Liver (tissue), 8 donors: ENCODE measurements at regions not wholly inside any gene's neighbourhood (a gene's known extent, or its start where the extent isn't known, plus 50 kb on each side); places are given as distances from the start of the nearest gene placed in this dataset.

Experiments used
- DNase-seq: peaks from one replicate; pipeline ENCODE4 v3.0.0-alpha.2; 2017; ENCODE audit warnings: low spot score
- H3K27ac ChIP-seq, 2 donors: one replicate each; pipeline ENCODE4 v1.7.0; 2013; ENCODE audit warnings: inconsistent platforms in 2 of 2, low read length in 2 of 2, control low read depth in 1 of 2, low read depth in 1 of 2, mild to moderate bottlenecking in 1 of 2
- H3K27me3 ChIP-seq, 4 donors: one replicate each; pipeline versions ENCODE4 v1.6.1 to v1.7.0; 2013; ENCODE audit warnings: low read length in 3 of 4, inconsistent platforms in 1 of 4, mild to moderate bottlenecking in 1 of 4, moderate library complexity in 1 of 4; ENCODE audit not compliant: control insufficient read depth in 4 of 4, insufficient read depth in 4 of 4
- H3K36me3 ChIP-seq, 4 donors: one replicate each; pipeline versions ENCODE4 v1.6.1 to v1.7.0; 2013; ENCODE audit warnings: low read length in 3 of 4, mild to moderate bottlenecking in 3 of 4, low read depth in 1 of 4, moderate library complexity in 1 of 4; ENCODE audit not compliant: control insufficient read depth in 4 of 4, insufficient read depth in 3 of 4
- H3K4me1 ChIP-seq, 4 donors: one replicate each; pipeline versions ENCODE4 v1.6.1 to v1.7.0; 2013; ENCODE audit warnings: low read length in 3 of 4, mild to moderate bottlenecking in 3 of 4, moderate library complexity in 1 of 4; ENCODE audit not compliant: control insufficient read depth in 4 of 4, insufficient read depth in 4 of 4
- H3K4me3 ChIP-seq, 3 donors: one replicate each; pipeline versions ENCODE4 v1.6.1 to v1.7.0; 2013; ENCODE audit warnings: low read length in 3 of 3, control low read depth in 1 of 3, low read depth in 1 of 3, mild to moderate bottlenecking in 1 of 3
- H3K9ac ChIP-seq, 2 donors: one replicate each; pipeline ENCODE4 v1.7.0; 2013; ENCODE audit warnings: low read length in 2 of 2, mild to moderate bottlenecking in 2 of 2, moderate library complexity in 2 of 2, control low read depth in 1 of 2, low read depth in 1 of 2
- H3K9me3 ChIP-seq, 4 donors: one replicate each; pipeline versions ENCODE4 v1.6.1 to v1.7.0; 2013; ENCODE audit warnings: low read length in 3 of 4; ENCODE audit not compliant: control insufficient read depth in 4 of 4
- EGR1 ChIP-seq, 2 donors: IDR thresholded peaks; 2 replicates each; pipeline ENCODE4 v1.6.1; 2016 to 2018; ENCODE audit warnings: antibody characterized with exemption in 2 of 2, low read depth in 2 of 2
- FOXA1 ChIP-seq: IDR thresholded peaks from 2 replicates; pipeline ENCODE4 v1.6.1; 2016; ENCODE audit warnings: antibody characterized with exemption
- FOXA2 ChIP-seq: IDR thresholded peaks from 2 replicates; pipeline ENCODE4 v1.6.1; 2016; ENCODE audit warnings: antibody characterized with exemption
- GABPA ChIP-seq, 2 donors: IDR thresholded peaks in 1 of 2; conservative IDR thresholded peaks in 1 of 2; 2 replicates each; pipeline ENCODE4 v1.6.1; 2016; ENCODE audit warnings: antibody characterized with exemption in 2 of 2, mild to moderate bottlenecking in 1 of 2, moderate library complexity in 1 of 2
- HNF4G ChIP-seq: IDR thresholded peaks from 2 replicates; pipeline ENCODE4 v1.6.1; 2016; ENCODE audit warnings: antibody characterized with exemption
- JUND ChIP-seq, 2 donors: IDR thresholded peaks; 2 replicates each; pipeline ENCODE4 v1.6.1; 2016; ENCODE audit warnings: antibody characterized with exemption in 2 of 2
- NR2F2 ChIP-seq: IDR thresholded peaks from 2 replicates; pipeline ENCODE4 v1.6.1; 2016; ENCODE audit warnings: antibody characterized with exemption
- RAD21 ChIP-seq, 2 donors: IDR thresholded peaks; 2 replicates each; pipeline ENCODE4 v1.6.1; 2016; ENCODE audit warnings: antibody characterized with exemption in 2 of 2, mild to moderate bottlenecking in 2 of 2
- RXRA ChIP-seq, 2 donors: IDR thresholded peaks; 2 replicates each; pipeline ENCODE4 v1.6.1; 2017 to 2018; ENCODE audit warnings: antibody characterized with exemption in 2 of 2, mild to moderate bottlenecking in 1 of 2
- SP1 ChIP-seq: IDR thresholded peaks from 2 replicates; pipeline ENCODE4 v1.6.1; 2018; ENCODE audit warnings: antibody characterized with exemption, mild to moderate bottlenecking
- TAF1 ChIP-seq: conservative IDR thresholded peaks from 2 replicates; pipeline ENCODE4 v1.6.1; 2016; ENCODE audit warnings: antibody characterized with exemption, mild to moderate bottlenecking
- YY1 ChIP-seq: IDR thresholded peaks from 2 replicates; pipeline ENCODE4 v1.6.1; 2016; ENCODE audit warnings: antibody characterized with exemption, mild to moderate bottlenecking
- WGBS: extraction: QIAGEN DNeasy Blood & Tissue Kit; methylation state at CpG from one replicate; pipeline ENCODE4 v1.1.7; 2013; 5-methylcytosine and 5-hydroxymethylcytosine counted together
- TF ChIP-seq, protein P1 (sequence below): IDR thresholded peaks from 2 replicates; pipeline ENCODE4 v1.6.1; 2016; ENCODE audit warnings: antibody characterized with exemption
- TF ChIP-seq, protein P2 (sequence below): IDR thresholded peaks from 2 replicates; pipeline ENCODE4 v1.6.1; 2016; ENCODE audit warnings: antibody characterized with exemption
- TF ChIP-seq, protein P3 (sequence below): IDR thresholded peaks from 2 replicates; pipeline ENCODE4 v1.6.1; 2016; ENCODE audit warnings: antibody characterized with exemption, mild to moderate bottlenecking
- TF ChIP-seq, protein P4 (sequence below): fragments of 150-350 bp; IDR thresholded peaks from 2 replicates; pipeline ENCODE4 v1.5.1; 2017; ENCODE audit warnings: improper control_type of control experiment, low read depth, low read length; ENCODE audit not compliant: missing input control
- donor health status: healthy.
- donor health status: healthy.
- donor health status: healthy.
- donor health status: healthy.
- donor health status: healthy.

DNA sequence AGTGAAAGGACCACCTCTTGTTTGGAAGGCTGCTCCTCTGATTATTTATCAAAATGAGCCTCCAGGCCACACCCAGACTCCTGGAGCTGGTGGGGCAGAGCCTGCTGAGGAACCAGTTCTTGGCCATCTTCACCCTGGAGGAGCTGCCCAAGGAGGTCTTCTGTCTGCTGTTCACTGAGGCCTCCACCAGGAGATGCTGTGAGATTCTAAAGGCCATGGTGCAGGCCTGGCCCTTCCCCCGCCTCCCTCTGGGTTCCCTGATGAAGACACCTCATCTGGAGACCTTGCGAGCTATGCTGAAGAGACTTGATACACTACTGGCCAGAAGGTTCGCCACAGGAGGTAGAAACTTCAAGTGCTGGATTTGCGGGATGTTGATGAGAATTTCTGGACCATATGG lies 61.7 kb upstream of the GJA8 start:
- Histone ChIP-seq H3K9ac (no peak overlapping the region), H3K36me3 (no peaks in the 10 kb centered on the region), H3K4me1 (no peaks in the 10 kb centered on the region), H3K27me3 (no peaks in the 10 kb centered on the region), H3K9me3 (no peaks in the 10 kb centered on the region), H3K4me3 (no peak overlapping the region), H3K27ac (no peak overlapping the region)
- TF ChIP-seq, protein P1, sequence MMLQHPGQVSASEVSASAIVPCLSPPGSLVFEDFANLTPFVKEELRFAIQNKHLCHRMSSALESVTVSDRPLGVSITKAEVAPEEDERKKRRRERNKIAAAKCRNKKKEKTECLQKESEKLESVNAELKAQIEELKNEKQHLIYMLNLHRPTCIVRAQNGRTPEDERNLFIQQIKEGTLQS = no peak
- no peak for TF ChIP-seq NR2F2
- TF ChIP-seq RAD21 (IDR thresholded peaks at IDR 0.05) = no peak
- TF ChIP-seq TAF1 = no peak
- WGBS = 97% methylated on average over 4 of the region's 4 CpGs
- DNase-seq = no peak

DNA sequence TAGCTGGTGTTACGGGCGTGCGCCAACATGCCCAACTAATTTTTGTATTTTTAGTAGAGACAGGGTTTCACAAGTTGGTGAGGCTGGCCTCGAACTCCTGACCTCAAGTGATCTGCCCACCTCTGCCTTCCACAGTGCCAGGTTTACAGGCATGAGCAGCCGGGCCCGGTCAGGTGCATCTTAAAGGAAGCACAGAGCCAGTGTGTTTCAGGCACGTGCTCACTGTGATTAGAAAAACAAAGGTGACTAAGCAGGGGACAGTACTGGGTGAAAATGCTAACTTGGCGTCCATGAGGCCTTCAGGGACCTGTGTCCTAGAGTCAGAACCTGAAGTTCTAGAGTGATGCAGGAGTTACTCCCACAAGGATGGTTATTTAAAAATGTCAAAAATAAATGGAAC lies 60.0 kb upstream of the GJA8 start:
- no peak for TF ChIP-seq TAF1
- no peak for TF ChIP-seq RAD21 (IDR thresholded peaks at IDR 0.05)
- no peak for TF ChIP-seq SP1
- H3K9ac ChIP-seq = no peak overlapping the region
- no peaks in the 10 kb centered on the region for H3K36me3 ChIP-seq
- H3K4me1 ChIP-seq = no peaks in the 10 kb centered on the region
- H3K9me3 ChIP-seq = no peaks in the 10 kb centered on the region
- H3K27ac ChIP-seq = no peak overlapping the region
- no peak overlapping the region for H3K4me3 ChIP-seq
- DNase-seq = no peak
- 88% methylated on average over 8 of the region's 8 CpGs for WGBS
- no peaks in the 10 kb centered on the region for H3K27me3 ChIP-seq

DNA sequence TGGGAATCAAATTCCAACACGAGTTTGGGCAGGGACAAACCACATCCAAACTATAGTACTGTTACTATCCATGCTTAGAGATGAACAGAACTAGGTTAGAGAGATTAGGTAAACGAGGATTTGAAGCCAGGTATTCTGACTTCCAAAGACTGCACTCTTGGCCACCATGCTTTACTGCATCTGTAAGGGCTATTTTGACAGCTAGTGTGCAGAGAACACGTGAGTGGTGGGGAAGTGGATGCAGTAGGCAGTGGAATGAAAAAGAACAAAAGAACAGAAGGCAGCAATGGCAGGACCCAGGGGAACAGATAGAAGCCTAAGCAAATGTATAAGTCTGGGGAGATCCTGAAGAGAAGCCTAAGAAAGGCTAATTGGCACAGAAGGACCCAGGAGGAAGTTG lies 59.1 kb upstream of the GJA8 start:
- no peaks in the 10 kb centered on the region for H3K36me3 ChIP-seq

More for the DNA sequence above, 59.1 kb upstream of the GJA8 start:
- Histone ChIP-seq H3K4me3 (no peak overlapping the region), H3K9ac (no peak overlapping the region), H3K27ac (no peak overlapping the region), H3K27me3 (no peaks in the 10 kb centered on the region), H3K9me3 (no peaks in the 10 kb centered on the region), H3K4me1 (no peaks in the 10 kb centered on the region)
- TF ChIP-seq, protein P2, sequence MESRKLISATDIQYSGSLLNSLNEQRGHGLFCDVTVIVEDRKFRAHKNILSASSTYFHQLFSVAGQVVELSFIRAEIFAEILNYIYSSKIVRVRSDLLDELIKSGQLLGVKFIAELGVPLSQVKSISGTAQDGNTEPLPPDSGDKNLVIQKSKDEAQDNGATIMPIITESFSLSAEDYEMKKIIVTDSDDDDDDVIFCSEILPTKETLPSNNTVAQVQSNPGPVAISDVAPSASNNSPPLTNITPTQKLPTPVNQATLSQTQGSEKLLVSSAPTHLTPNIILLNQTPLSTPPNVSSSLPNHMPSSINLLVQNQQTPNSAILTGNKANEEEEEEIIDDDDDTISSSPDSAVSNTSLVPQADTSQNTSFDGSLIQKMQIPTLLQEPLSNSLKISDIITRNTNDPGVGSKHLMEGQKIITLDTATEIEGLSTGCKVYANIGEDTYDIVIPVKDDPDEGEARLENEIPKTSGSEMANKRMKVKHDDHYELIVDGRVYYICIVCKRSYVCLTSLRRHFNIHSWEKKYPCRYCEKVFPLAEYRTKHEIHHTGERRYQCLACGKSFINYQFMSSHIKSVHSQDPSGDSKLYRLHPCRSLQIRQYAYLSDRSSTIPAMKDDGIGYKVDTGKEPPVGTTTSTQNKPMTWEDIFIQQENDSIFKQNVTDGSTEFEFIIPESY = no peak
- TF ChIP-seq RXRA (IDR thresholded peaks at IDR 0.05) (no peak), YY1 (no peak), JUND (IDR thresholded peaks at IDR 0.05) (no peak), EGR1 (IDR thresholded peaks at IDR 0.05; ENCODE audit: low read depth in 2 of 2) (no peak), GABPA (IDR thresholded peaks at IDR 0.05 in 1 of 2, conservative IDR thresholded peaks at IDR 0.05 in 1 of 2) (no peak), FOXA2 (no peak), TAF1 (no peak), HNF4G (no peak), RAD21 (IDR thresholded peaks at IDR 0.05) (no peak), SP1 (no peak), NR2F2 (no peak), FOXA1 (no peak)
- TF ChIP-seq, protein P1 = no peak
- TF ChIP-seq, protein P3, sequence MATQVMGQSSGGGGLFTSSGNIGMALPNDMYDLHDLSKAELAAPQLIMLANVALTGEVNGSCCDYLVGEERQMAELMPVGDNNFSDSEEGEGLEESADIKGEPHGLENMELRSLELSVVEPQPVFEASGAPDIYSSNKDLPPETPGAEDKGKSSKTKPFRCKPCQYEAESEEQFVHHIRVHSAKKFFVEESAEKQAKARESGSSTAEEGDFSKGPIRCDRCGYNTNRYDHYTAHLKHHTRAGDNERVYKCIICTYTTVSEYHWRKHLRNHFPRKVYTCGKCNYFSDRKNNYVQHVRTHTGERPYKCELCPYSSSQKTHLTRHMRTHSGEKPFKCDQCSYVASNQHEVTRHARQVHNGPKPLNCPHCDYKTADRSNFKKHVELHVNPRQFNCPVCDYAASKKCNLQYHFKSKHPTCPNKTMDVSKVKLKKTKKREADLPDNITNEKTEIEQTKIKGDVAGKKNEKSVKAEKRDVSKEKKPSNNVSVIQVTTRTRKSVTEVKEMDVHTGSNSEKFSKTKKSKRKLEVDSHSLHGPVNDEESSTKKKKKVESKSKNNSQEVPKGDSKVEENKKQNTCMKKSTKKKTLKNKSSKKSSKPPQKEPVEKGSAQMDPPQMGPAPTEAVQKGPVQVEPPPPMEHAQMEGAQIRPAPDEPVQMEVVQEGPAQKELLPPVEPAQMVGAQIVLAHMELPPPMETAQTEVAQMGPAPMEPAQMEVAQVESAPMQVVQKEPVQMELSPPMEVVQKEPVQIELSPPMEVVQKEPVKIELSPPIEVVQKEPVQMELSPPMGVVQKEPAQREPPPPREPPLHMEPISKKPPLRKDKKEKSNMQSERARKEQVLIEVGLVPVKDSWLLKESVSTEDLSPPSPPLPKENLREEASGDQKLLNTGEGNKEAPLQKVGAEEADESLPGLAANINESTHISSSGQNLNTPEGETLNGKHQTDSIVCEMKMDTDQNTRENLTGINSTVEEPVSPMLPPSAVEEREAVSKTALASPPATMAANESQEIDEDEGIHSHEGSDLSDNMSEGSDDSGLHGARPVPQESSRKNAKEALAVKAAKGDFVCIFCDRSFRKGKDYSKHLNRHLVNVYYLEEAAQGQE = no peak
- TF ChIP-seq, protein P4, sequence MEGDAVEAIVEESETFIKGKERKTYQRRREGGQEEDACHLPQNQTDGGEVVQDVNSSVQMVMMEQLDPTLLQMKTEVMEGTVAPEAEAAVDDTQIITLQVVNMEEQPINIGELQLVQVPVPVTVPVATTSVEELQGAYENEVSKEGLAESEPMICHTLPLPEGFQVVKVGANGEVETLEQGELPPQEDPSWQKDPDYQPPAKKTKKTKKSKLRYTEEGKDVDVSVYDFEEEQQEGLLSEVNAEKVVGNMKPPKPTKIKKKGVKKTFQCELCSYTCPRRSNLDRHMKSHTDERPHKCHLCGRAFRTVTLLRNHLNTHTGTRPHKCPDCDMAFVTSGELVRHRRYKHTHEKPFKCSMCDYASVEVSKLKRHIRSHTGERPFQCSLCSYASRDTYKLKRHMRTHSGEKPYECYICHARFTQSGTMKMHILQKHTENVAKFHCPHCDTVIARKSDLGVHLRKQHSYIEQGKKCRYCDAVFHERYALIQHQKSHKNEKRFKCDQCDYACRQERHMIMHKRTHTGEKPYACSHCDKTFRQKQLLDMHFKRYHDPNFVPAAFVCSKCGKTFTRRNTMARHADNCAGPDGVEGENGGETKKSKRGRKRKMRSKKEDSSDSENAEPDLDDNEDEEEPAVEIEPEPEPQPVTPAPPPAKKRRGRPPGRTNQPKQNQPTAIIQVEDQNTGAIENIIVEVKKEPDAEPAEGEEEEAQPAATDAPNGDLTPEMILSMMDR = no peak
- no peak for DNase-seq
- 78% methylated on average over 3 of the region's 3 CpGs for WGBS
